ENCODE measurements at regions not wholly inside any gene's neighbourhood (a gene's known extent, or its start where the extent isn't known, plus 50 kb on each side); places are given as distances from the start of the nearest gene placed in this dataset.

DNA sequence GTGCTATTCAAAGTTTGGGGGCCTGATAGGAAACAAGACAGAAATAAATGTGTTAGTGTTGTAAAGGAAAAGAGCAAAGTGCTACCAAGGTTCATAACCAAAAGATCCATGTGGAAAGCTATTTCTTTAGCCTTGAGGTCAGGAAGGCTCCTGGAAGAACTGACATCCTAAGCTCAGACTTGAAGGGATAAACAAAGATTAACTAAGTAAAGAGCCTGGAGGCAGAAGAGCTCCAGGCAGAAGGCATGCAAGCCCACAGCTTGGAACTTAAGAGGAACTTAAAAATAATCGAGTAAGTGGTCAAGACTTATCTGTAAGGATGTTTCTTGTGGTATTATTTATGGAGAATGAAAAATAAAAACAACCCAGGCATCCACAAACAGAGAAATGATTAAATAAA lies 245.0 kb upstream of the MGAT5 start:
- TF ChIP-seq, protein P1, sequence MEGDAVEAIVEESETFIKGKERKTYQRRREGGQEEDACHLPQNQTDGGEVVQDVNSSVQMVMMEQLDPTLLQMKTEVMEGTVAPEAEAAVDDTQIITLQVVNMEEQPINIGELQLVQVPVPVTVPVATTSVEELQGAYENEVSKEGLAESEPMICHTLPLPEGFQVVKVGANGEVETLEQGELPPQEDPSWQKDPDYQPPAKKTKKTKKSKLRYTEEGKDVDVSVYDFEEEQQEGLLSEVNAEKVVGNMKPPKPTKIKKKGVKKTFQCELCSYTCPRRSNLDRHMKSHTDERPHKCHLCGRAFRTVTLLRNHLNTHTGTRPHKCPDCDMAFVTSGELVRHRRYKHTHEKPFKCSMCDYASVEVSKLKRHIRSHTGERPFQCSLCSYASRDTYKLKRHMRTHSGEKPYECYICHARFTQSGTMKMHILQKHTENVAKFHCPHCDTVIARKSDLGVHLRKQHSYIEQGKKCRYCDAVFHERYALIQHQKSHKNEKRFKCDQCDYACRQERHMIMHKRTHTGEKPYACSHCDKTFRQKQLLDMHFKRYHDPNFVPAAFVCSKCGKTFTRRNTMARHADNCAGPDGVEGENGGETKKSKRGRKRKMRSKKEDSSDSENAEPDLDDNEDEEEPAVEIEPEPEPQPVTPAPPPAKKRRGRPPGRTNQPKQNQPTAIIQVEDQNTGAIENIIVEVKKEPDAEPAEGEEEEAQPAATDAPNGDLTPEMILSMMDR (IDR thresholded peaks at IDR 0.05), result no peak
- TF ChIP-seq POLR2AphosphoS5 (IDR thresholded peaks at IDR 0.05) (no peak), POLR2A (IDR thresholded peaks at IDR 0.05) (no peak)
